Ovary (tissue), 3 donors: ENCODE measurements at regions not wholly inside any gene's neighbourhood (a gene's known extent, or its start where the extent isn't known, plus 50 kb on each side); places are given as distances from the start of the nearest gene placed in this dataset.

Experiments
- POLR2A ChIP-seq: fragments of 450-650 bp; IDR thresholded peaks from one replicate; pipeline ENCODE4 v1.6.1; 2017; ENCODE audit warnings: antibody characterized with exemption, mild to moderate bottlenecking, moderate library complexity
- TF ChIP-seq, protein P1 (sequence below), 3 donors: fragments of 450-650 bp in 2 of 3; fragments of 200-600 bp in 1 of 3; IDR thresholded peaks; one replicate each; pipeline versions ENCODE4 v1.5.1 to v1.8.0; 2016 to 2022; ENCODE audit warnings: antibody characterized with exemption in 3 of 3, mild to moderate bottlenecking in 1 of 3
- donor health status: DM: no; HTN: no; CAD: no.

DNA sequence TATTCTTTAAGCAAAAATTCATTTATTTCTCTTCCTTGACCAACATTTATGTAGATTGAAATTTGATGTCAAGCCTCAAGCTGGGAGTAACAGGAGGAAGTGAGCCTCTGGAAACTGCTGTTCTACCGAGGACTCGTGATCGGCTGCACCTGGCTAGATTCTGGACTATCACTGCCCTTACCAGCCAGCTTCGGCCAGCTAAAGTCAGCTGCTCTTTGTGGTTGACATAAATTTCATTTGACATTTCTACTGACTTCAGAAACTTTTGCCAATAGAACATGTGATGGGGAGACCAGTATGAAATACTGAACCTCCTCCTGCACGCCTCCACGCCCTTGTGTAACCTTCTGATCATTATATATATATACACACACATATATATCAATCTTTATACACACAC is 74.2 kb upstream of the RGPD5 start:
- TF ChIP-seq POLR2A = no peak
- TF ChIP-seq, protein P1, sequence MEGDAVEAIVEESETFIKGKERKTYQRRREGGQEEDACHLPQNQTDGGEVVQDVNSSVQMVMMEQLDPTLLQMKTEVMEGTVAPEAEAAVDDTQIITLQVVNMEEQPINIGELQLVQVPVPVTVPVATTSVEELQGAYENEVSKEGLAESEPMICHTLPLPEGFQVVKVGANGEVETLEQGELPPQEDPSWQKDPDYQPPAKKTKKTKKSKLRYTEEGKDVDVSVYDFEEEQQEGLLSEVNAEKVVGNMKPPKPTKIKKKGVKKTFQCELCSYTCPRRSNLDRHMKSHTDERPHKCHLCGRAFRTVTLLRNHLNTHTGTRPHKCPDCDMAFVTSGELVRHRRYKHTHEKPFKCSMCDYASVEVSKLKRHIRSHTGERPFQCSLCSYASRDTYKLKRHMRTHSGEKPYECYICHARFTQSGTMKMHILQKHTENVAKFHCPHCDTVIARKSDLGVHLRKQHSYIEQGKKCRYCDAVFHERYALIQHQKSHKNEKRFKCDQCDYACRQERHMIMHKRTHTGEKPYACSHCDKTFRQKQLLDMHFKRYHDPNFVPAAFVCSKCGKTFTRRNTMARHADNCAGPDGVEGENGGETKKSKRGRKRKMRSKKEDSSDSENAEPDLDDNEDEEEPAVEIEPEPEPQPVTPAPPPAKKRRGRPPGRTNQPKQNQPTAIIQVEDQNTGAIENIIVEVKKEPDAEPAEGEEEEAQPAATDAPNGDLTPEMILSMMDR (IDR thresholded peaks at IDR 0.05) = no peak
